GM18505 (cell line): ENCODE measurements at regions not wholly inside any gene's neighbourhood (a gene's known extent, or its start where the extent isn't known, plus 50 kb on each side); places are given as distances from the start of the nearest gene placed in this dataset.

ENCODE experiments used
- ATAC-seq: cut with Tn5 transposase; IDR thresholded peaks from one replicate; pipeline ENCODE4 v1.9.1; 2021; ENCODE audit not compliant: unreplicated experiment
- POLR2A ChIP-seq: IDR thresholded peaks from 4 replicates; pipeline ENCODE4 v1.6.1; 2011; ENCODE audit warnings: borderline replicate concordance; ENCODE audit not compliant: insufficient read depth, insufficient read length; ENCODE audit errors: extremely low read depth

DNA sequence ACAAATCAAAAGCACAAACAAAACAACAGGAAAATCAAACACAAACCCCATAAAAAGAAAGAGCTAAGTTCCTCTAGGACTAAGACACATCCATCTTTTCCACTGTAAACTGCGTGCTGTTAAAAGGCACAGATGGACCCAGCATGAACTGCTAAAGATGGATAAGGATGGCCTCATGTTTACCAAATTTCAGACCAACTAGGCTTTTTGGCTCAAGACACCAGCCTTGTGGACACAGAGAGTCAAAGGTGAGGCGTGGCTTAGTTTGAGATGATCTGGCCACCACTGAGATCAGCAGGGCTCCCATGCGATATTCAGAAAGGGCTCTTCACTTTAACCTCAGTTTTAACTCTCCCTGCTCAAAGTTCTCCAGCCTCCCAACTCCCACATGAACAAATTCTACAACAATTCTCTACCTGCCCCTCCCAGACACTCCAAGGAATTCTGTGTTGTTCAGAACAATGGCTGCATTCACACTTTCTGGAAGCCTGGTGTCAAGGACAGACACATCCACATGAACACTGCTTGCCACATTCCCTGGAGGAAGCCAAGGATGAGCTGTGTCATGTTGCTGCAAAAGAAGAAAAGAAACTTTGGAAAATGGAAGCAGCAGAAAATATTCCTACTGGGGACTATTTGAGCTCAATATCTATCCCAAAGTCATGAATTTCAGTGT, 198.4 kb upstream of the LRRN1 start:
- ATAC-seq: no peak
- TF ChIP-seq POLR2A: no peak

DNA sequence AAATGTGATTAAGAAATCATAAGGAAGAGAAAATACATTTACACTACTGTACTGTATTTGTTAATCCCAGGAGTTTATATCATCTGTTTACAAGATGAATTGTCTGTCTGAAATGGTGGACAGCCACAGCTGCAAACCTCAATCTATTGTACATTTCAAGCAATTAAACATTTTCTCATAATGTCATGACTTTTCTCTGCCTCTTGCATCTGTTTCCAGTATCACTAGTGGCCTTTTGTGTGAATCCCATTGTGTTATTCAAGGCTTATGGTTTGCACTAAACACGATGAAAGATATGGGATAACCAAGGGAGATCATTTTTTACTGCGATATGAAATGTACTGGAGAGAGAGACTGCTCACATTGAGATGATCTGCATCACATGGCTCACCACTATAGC, 200.2 kb upstream of the LRRN1 start:
- TF ChIP-seq POLR2A: no peak
- no peak for ATAC-seq

DNA sequence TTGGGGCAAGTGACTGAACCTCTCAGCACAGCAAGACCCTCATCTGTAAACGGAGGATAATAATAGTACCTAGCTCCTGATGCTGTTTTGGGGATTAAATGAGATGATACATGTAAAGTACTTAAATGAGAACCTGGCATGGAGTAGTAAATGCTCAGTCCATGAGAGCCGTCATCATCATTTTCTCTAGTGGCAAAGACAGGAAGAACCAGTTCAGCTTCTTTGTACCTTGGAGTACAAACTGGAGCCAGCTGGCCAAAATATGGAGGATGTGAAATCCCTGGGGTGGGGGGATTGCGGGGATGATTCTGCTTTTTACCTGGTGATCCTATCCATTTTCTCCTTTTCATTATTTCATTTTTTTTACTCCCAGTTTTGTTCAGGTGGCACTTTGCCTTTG, 204.2 kb upstream of the LRRN1 start:
- no peak for TF ChIP-seq POLR2A

DNA sequence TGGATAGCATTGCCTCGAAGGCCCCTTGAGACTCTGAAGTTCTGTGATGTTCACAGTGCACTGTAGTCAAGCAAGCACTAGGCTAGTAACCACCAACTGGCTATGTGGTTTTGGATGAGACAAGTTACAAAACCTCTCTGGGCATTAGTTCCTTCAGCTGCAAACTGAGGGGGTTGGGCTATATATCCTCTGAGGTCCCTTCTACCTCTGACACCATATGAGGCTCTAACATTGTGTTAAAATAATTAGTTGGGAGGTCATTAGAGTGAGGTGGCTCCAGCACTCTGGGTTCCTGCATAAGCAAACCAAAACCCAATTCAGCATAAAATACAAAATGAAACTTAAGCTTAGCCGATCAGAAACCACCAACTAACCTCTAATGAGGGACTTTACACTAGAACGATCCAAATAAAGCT, 209.5 kb upstream of the LRRN1 start:
- peak; percentile 73 for ATAC-seq
- TF ChIP-seq POLR2A: no peak

More for the DNA sequence above, 204.2 kb upstream of the LRRN1 start:
- ATAC-seq: no peak

DNA sequence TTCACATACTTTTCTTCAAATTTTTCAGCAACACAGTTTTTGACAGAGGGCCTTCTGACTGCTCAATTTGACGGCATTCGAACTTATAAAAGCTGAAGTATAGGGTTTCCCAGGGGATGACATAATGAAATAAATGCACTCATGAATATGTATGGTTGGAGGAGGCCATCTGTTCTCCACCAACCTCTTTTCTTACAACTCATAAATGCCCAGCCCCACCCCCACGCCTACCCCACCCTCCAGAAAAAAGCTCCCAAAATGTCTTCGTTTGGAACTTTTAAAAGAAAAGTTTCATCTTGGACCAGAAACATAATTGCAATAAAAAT, 211.6 kb upstream of the LRRN1 start:
- TF ChIP-seq POLR2A: no peak
- no peak for ATAC-seq

DNA sequence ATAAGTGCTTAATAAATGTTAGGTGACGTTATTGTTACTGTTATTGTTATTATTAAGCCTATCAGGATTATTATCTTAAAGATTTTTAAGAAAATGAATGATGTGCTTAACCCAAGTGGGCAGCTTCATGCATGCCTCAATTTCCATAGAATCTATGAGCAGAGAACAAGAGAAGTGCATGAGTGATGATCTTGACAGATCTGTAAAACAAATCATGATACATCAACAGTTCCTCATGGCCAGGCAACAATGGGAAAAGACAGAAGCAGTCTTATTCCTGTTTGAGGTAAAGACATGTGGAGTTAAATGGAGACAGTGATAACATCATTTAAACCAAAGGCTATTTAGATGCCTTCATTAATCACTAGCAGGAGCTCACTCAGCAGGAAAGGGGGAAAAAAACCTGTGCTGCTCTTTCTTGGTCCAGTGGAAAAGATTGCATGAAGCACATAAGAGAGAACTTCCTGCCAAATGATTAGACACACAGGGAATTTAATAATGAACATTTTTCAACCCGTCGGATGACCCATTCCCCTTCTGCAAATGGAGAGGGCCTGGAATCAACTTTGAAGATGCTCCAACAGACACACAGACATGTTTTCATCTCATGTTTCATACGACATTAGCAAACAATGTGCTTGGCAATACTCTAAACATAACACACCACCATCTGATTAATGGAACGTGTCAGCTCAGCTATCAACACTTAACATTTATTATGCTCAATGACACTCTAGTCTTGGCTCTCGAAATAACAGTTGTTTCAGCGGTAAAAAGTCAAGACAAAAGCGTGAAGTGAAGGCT, 212.2 kb upstream of the LRRN1 start:
- no peak for ATAC-seq
- no peak for TF ChIP-seq POLR2A

DNA sequence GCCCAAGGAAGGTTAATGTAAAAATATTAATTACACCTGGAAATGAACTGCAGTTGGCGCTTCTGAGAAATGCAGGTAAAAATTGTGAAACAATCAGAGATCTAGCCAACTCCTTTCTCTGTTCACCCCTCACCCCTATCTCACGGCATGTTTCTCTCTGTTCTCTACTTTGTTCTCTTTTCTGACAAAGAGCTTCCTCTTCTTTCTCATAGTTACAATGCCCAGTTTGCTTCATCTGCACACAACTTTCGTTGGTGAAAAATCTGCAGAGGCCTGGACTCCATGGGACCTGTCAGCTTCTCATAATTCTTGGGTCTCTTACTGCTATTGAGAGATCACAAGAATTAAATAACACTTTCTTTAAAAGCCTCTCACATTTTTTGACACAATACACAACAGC, 212.9 kb upstream of the LRRN1 start:
- ATAC-seq: no peak
- TF ChIP-seq POLR2A: no peak

DNA sequence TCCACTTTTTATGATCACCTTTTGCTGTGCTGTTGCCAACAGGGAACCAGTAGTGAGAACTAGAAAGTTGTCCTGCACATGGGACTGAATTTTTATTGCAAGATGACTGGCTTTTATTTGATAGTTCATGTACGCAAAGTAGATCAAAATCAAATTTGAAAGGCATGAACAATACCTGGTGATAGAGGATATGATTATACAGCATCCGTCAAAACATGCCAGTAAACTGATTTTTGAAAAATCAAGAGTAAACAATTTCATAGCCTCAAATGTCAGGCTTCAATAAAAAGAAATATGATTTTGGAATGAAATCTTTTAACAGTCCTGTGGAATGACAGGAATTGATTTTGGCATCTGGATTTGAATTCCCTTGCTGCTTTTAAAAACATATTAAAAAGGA, 219.6 kb upstream of the LRRN1 start:
- no peak for TF ChIP-seq POLR2A
- no peak for ATAC-seq

DNA sequence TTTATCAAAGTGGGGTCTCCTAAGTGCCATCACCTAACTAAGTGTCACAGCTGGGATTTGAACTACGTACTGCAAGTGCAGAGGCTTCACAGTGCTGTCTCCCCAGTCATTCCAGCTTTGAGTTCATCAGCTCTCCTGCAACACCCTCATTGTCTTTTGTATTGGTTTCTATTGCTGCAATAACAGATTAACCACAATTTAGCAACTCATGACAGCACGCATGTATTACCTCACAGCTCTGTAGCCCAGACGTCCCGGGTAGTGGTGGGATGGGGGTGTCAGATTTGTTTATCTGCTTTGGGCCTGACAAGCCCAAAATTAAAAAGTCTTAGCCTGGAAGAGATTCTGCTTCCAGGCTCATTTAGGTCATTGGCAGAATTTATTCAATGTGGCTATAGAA, 220.5 kb upstream of the LRRN1 start:
- no peak for ATAC-seq
- no peak for TF ChIP-seq POLR2A

DNA sequence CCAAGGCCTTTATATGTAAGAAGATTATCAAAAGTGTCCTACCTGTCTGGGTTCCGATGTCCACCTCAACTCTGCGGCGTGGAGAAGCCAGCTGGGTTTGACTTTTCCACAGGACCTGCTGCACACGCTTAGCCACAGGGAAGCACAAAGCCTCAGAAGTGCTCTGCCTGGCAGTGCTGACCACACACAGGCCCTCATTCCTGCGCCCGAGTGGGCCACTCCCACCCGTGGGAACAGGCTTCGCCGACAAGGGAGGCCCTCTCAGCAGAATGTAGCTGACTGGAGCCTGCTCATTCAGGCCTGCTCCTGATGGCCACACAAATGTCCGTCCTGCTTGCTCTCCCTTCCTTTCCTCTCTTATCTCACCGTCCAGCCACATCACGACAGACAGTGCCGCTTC, 221.4 kb upstream of the LRRN1 start:
- no peak for TF ChIP-seq POLR2A
- ATAC-seq: no peak

DNA sequence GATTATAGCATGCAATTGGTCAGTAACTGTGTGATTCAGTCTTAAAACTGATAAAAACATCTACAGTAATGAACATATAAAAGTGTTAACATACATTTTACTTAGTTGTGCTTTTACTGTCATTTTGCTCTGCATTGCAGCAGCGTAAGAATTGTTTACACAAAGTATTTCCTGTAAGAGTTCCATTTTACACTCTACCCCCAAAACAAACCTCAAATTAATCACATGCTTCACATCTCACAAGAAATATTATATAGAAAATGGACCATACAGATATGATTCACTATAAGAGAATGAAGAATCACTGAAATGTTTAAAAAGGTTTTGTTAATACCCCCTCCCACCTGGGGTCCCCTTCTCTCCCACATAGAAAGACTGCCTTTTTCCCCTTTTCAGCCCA, 225.9 kb upstream of the LRRN1 start:
- no peak for TF ChIP-seq POLR2A
- no peak for ATAC-seq

DNA sequence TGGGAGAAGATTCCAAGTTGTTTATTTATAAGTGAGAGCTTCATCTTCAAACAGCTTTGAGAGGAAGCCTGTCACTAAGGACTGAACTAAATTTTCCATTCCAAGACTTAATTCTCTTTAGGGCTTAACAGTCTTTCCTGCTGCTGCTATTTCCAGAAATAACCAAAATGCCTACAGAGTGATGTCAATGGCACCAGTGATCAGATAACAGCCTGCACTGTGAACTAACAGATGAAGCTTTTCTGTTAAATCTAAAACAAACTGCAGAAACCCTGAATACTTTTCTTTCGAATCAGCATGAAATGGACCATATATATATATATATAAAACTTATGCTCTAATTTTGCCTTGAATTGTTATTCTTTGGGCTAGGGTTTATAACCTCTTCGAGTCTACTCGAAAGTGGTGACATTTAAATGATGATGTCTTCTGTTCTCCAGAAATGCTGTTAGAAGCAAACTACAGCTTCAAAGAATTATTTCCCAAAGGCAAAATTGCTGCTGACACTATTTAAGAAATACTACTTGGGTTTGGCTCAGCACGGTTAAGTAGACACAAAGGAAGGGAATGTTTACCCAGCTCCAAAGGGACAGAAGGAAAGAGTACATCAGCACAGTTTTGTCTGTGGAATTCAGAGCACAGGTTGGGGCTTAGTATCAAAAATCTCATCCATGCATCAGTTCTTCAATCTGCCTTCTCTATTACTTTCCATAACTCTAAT, 238.5 kb upstream of the LRRN1 start:
- no peak for TF ChIP-seq POLR2A
- ATAC-seq: no peak

DNA sequence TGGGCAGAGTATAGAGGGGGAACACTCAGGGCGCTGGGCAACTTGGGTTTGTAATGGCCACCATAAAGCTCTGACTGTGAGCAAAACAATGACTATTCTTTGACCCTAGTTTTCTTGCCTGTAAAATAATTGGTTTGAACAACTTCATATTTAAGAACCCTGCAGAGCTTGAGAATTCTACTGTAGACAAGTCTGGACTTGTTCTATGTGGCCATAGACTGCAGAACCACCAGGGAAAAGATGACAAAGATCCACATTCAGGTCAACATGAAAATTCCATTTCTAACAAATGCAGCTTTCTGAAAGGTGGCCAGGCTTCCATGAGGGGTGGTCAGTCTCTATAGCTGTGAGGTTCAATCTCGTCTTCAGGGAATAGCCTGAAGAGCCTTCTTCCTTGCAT, 239.4 kb upstream of the LRRN1 start:
- no peak for TF ChIP-seq POLR2A
- no peak for ATAC-seq

DNA sequence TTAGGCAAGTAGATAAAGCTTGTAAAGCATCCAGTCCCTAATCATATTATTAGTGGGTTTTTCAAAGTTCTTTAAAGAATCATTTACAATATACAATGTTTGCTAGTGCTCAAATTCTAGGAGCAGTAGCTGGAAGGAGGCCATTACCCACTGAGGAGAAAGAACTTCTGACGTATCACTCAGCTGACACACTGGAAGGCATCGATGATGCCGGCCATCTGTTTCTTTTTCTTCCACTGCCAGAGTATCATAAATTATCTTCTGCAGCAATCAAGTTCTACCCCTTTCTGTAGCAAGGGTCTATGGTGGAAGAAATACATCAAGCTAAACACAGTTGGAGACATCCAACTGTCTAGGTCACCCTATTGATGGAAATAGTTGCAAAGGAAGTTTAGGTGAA, 243.2 kb upstream of the LRRN1 start:
- ATAC-seq: no peak

More for the DNA sequence above, 243.2 kb upstream of the LRRN1 start:
- TF ChIP-seq POLR2A: no peak
